ENCODE measurements at regions not wholly inside any gene's neighbourhood (a gene's known extent, or its start where the extent isn't known, plus 50 kb on each side); places are given as distances from the start of the nearest gene placed in this dataset.

DNA sequence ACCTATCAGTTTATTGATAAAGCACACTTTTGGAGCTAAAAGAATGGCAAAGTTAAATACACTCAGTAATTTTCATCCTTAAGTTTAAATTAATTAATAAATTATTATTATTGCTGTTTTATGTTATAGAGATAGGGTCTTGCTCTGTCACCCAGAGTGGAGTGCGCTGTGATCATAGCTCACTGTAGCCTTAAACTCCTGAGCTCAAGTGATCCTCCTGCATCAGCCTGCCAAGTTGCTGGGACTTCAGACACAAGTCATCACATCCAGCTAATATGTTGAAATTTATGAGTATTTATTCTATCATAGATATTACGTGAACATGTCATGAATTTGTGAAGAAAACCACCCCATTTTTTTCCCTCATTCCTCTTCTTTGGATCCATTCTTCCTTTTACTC lies 64.2 kb downstream of the GJA1 start:
- TF ChIP-seq POLR2A (IDR thresholded peaks at IDR 0.05; ENCODE audit: low read depth, low read length): no peak
- no peak for TF ChIP-seq POLR2AphosphoS5 (IDR thresholded peaks at IDR 0.05; ENCODE audit: low read depth, low read length)
- no peak for TF ChIP-seq SPI1 (IDR thresholded peaks at IDR 0.05; ENCODE audit: low read depth, low read length)
